ENCODE measurements at regions not wholly inside any gene's neighbourhood (a gene's known extent, or its start where the extent isn't known, plus 50 kb on each side); places are given as distances from the start of the nearest gene placed in this dataset.

DNA sequence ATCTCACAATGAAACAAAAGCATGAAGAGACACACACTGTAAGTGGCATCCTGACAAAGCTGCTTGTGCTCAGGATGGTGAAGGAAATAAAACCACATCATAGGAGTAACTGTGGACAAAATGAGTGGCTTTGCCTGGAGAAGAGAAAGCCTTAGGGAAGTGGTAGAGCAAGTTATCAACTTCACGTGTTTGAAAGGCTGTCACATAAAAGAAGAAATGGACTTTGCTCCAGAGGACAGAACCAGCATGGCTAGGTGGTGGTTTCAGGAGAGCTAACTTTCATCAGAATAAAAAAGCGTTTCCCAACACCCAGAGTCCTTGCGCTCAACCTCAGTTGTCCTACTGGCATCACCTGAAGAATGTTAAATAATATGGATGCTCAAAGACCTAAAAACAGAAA, 139.9 kb downstream of the SETD4 start:
- H2BK20ac ChIP-seq (ENCODE audit: low read depth, low read length, poor library complexity, severe bottlenecking), result no peak overlapping the region
- no peak overlapping the region for H2BK120ac ChIP-seq (ENCODE audit: low read depth, low read length, poor library complexity, severe bottlenecking)
- H3K27me3 Mint-ChIP-seq (ENCODE audit: low read depth), result peaks cover 3% of the 10 kb centered on the region; the same call in 1 of the 2 replicates

More for the DNA sequence above, 139.9 kb downstream of the SETD4 start:
- Histone ChIP-seq H4K5ac (ENCODE audit: insufficient read length, low read depth, low read length) (no peak overlapping the region), H3T11ph (ENCODE audit: low read length) (no peak overlapping the region), H3K4me2 (ENCODE audit: insufficient read depth, insufficient read length, low read length) (no peak overlapping the region), H4K20me1 (ENCODE audit: control insufficient read depth, insufficient read depth, insufficient read length) (no peaks in the 10 kb centered on the region), H3K9me3 (ENCODE audit: control insufficient read depth, low read depth, low read length) (no peaks in the 10 kb centered on the region), H2BK15ac (ENCODE audit: low read depth, low read length) (no peak overlapping the region), H4K8ac (replicated peaks; ENCODE audit: insufficient read length, low read depth, low read length) (no peak overlapping the region), H3K79me2 (ENCODE audit: insufficient read depth, low read length) (no peaks in the 10 kb centered on the region), H3K9ac (ENCODE audit: extremely low read depth, insufficient read length, low read length) (no peak overlapping the region), H2AFZ (ENCODE audit: low read length) (no peak overlapping the region), H3K14ac (ENCODE audit: insufficient read depth, low read length) (no peak overlapping the region), H3K4ac (ENCODE audit: low read depth, low read length) (no peak overlapping the region), H3K79me1 (ENCODE audit: insufficient read depth, low read depth, low read length, poor library complexity, severe bottlenecking) (no peaks in the 10 kb centered on the region), H3K18ac (ENCODE audit: insufficient read length, low read depth, low read length) (no peak overlapping the region), H3K27ac (ENCODE audit: insufficient read length, low read depth, low read length) (no peak overlapping the region), H3K27me3 (ENCODE audit: insufficient read depth, low read length) (no peaks in the 10 kb centered on the region), H4K91ac (ENCODE audit: insufficient read length, low read depth, low read length) (no peak overlapping the region), H2AK5ac (ENCODE audit: insufficient read length, low read length) (no peak overlapping the region), H3K4me1 (ENCODE audit: insufficient read depth, low read length) (no peaks in the 10 kb centered on the region), H2BK5ac (ENCODE audit: insufficient read length, low read length) (no peak overlapping the region), H3K23me2 (ENCODE audit: insufficient read length, low read depth, low read length, poor library complexity, severe bottlenecking) (no peaks in the 10 kb centered on the region), H2BK12ac (ENCODE audit: insufficient read length, low read depth, low read length) (no peak overlapping the region), H3K56ac (ENCODE audit: insufficient read length, low read depth, low read length) (no peak overlapping the region), H3K23ac (ENCODE audit: insufficient read length, low read depth, low read length) (no peak overlapping the region)
- H3K9me3 Mint-ChIP-seq, result peaks cover 6% of the 10 kb centered on the region in 2 experiments
- H3K4me1 Mint-ChIP-seq, result peaks cover 4% of the 10 kb centered on the region in 2 experiments
- peaks cover 0 to 8% (median 4%) of the 10 kb centered on the region in 3 experiments; a peak in 5 of 7 replicates for H3K36me3 Mint-ChIP-seq (ENCODE audit: insufficient read depth in 1 of 3, low read depth in 3 of 3)
- DNase-seq, result no peak
- TF ChIP-seq CTCF (conservative IDR thresholded peaks at IDR 0.05), result no peak
- no peak overlapping the region for H3K27ac Mint-ChIP-seq
- WGBS (ENCODE audit: extremely low coverage, insufficient read length, low lambda C conversion rate), result no CpG with 5 or more reads among the region's 3 CpGs
- H3K4me3 Mint-ChIP-seq, result no peak overlapping the region

All from H9 (cell line).